ENCODE measurements at regions not wholly inside any gene's neighbourhood (a gene's known extent, or its start where the extent isn't known, plus 50 kb on each side); places are given as distances from the start of the nearest gene placed in this dataset.

- TF ChIP-seq CTCF (IDR thresholded peaks at IDR 0.05) (no peak), POLR2A (IDR thresholded peaks at IDR 0.05) (no peak)
Measured at GRCh38 chr11:111049131-111049530, 196.4 kb upstream of the POU2AF2 start.
